GM23248 (cell line): ENCODE measurements at regions not wholly inside any gene's neighbourhood (a gene's known extent, or its start where the extent isn't known, plus 50 kb on each side); places are given as distances from the start of the nearest gene placed in this dataset.
"Not testable (repeated sequence)": the region's sequence is repeated elsewhere in the genome, so short reads cannot be mapped to it uniquely, and the experiment has no call there.

Source experiments
- DNase-seq: peaks from one replicate; pipeline ENCODE4 v3.0.0-alpha.2; 2015
- H2AFZ ChIP-seq: fragments of 200-600 bp; sonication (generic); 2 replicates; pipeline ENCODE4 v1.6.1; 2016; ENCODE audit warnings: antibody characterized with exemption
- H3F3A ChIP-seq: fragments of 200-600 bp; sonication (generic); 2 replicates; pipeline ENCODE4 v1.6.1; 2016; ENCODE audit warnings: mild to moderate bottlenecking, antibody characterized with exemption, mixed run types; ENCODE audit not compliant: insufficient read depth
- H3K27ac ChIP-seq: fragments of 200-600 bp; sonication (generic); 2 replicates; pipeline ENCODE4 v1.5.1; 2016; ENCODE audit warnings: mild to moderate bottlenecking
- H3K27me3 ChIP-seq: fragments of 200-600 bp; sonication (generic); replicated peaks from 2 replicates; pipeline ENCODE4 v1.6.1; 2016; ENCODE audit warnings: mild to moderate bottlenecking; ENCODE audit not compliant: insufficient read depth
- H3K36me3 ChIP-seq: fragments of 200-600 bp; sonication (generic); 2 replicates; pipeline ENCODE4 v1.6.1; 2016; ENCODE audit warnings: low read depth, mild to moderate bottlenecking
- H3K4me1 ChIP-seq: fragments of 200-600 bp; sonication (generic); 2 replicates; pipeline ENCODE4 v1.6.1; 2016; ENCODE audit warnings: mild to moderate bottlenecking; ENCODE audit not compliant: insufficient read depth
- H3K4me2 ChIP-seq: fragments of 200-600 bp; sonication (generic); one replicate; pipeline ENCODE4 v1.6.1; 2016; ENCODE audit warnings: mild to moderate bottlenecking; ENCODE audit not compliant: unreplicated experiment
- H3K4me3 ChIP-seq: fragments of 200-600 bp; sonication (generic); 2 replicates; pipeline ENCODE4 v1.5.1; 2016; ENCODE audit warnings: mild to moderate bottlenecking
- H3K79me2 ChIP-seq: fragments of 200-600 bp; sonication (generic); 2 replicates; pipeline ENCODE4 v1.6.1; 2016; ENCODE audit warnings: mild to moderate bottlenecking; ENCODE audit not compliant: insufficient read depth
- H3K9ac ChIP-seq: fragments of 200-600 bp; sonication (generic); 2 replicates; pipeline ENCODE4 v1.6.1; 2016; ENCODE audit warnings: mild to moderate bottlenecking
- H3K9me2 ChIP-seq: fragments of 200-600 bp; sonication (generic); 2 replicates; pipeline ENCODE4 v1.6.1; 2016; ENCODE audit warnings: mixed run types, mild to moderate bottlenecking, moderate library complexity; ENCODE audit not compliant: insufficient read depth
- H3K9me3 ChIP-seq: fragments of 200-600 bp; sonication (generic); one replicate; pipeline ENCODE4 v1.6.1; 2017; ENCODE audit warnings: low read depth
- H4K20me1 ChIP-seq: fragments of 200-600 bp; sonication (generic); 2 replicates; pipeline ENCODE4 v1.6.0; 2016; ENCODE audit not compliant: insufficient read depth
- EZH2 ChIP-seq: fragments of 200-600 bp; sonication (generic); IDR thresholded peaks from 2 replicates; pipeline ENCODE4 v1.6.1; 2018; ENCODE audit warnings: antibody characterized with exemption, mild to moderate bottlenecking; ENCODE audit not compliant: insufficient read depth, poor library complexity, severe bottlenecking
- EZH2phosphoT487 ChIP-seq: fragments of 200-600 bp; sonication (generic); IDR thresholded peaks from 2 replicates; pipeline ENCODE4 v1.6.1; 2018; ENCODE audit warnings: antibody characterized with exemption, moderate library complexity, mild to moderate bottlenecking, low read depth; ENCODE audit not compliant: insufficient read depth
- WGBS, 2 experiments: methylation state at CpG; one replicate each; pipeline ENCODE4 v1.1.6; 2015 to 2017; ENCODE audit warnings: low lambda C conversion rate in 2 of 2, low coverage in 1 of 2; ENCODE audit errors: missing lambda C conversion rate in 2 of 2; 5-methylcytosine and 5-hydroxymethylcytosine counted together
- in situ Hi-C: fragments of 300-500 bp; cut with MboI; formaldehyde crosslinking; loops from 2 replicates; pipeline ENCODE4 v1.15.0; 2020

DNA sequence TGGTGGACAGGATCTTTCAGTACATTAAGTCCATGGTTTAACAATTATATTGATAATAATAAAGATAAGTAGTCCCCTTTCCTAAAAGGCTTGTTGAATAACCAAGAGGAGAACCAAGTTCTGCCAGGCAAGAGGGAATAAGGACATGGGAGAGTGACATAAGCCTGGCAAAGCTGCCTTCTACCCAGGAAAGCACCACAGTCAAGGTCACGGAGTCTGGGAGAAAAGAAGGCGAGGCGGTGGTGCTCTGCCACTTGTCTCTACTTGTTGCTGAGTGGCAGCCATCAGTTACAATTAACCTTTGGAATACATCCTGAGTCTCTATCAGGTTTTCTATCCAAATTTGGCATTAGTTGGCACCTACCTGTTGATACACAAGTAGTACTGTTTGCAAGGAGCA lies 101.7 kb upstream of the GATA6 start:
- no peak overlapping the region for H2AFZ ChIP-seq
- no peaks in the 10 kb centered on the region for H3K79me2 ChIP-seq
- H3K9ac ChIP-seq, result no peak overlapping the region
- no peak for TF ChIP-seq EZH2phosphoT487
- TF ChIP-seq EZH2, result no peak
- no peaks in the 10 kb centered on the region for H4K20me1 ChIP-seq
- no peaks in the 10 kb centered on the region for H3K4me1 ChIP-seq
- H3K9me2 ChIP-seq, result no peaks in the 10 kb centered on the region
- no peak overlapping the region for H3K4me3 ChIP-seq
- DNase-seq, result no peak
- no peaks in the 10 kb centered on the region for H3K36me3 ChIP-seq
- H3K27me3 ChIP-seq, result peaks cover 38% of the 10 kb centered on the region
- no peak overlapping the region for H3K4me2 ChIP-seq
- H3F3A ChIP-seq, result no peaks in the 10 kb centered on the region
- H3K27ac ChIP-seq, result no peak overlapping the region
- 56 to 58% methylated on average over 3 of the region's 3 CpGs for WGBS, 2 experiments
- no peaks in the 10 kb centered on the region for H3K9me3 ChIP-seq
- in situ Hi-C loops, result no loop called here

DNA sequence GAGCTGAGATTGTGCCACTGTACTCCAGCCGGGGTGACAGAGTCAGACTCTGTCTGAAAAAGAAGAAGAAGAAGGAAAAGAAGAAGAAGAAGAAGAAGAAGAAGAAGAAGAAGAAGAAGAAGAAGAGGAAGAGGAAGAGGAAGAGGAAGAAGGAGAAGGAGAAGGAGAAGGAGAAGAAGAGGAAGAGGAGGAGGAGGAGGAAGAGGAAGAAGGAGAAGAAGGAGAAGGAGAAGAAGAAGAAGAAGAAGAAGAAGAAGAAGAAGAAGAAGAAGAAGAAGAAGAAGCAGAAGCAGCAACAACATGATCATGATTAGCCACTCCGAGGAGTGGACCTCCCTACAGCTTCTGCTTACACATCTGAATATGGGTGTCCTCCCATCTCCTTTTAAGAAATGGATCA lies 100.6 kb upstream of the GATA6 start:
- H2AFZ ChIP-seq, H3K4me1 ChIP-seq, in situ Hi-C loops, H3F3A ChIP-seq, H3K36me3 ChIP-seq, H3K4me3 ChIP-seq, H3K27ac ChIP-seq, H3K9ac ChIP-seq, H3K9me3 ChIP-seq, H3K4me2 ChIP-seq, H4K20me1 ChIP-seq, H3K79me2 ChIP-seq, DNase-seq, H3K9me2 ChIP-seq: not testable (repeated sequence)
- WGBS, 2 experiments, result 28 to 48% methylated on average over 2 of the region's 2 CpGs
- H3K27me3 ChIP-seq, result peaks cover 31% of the 10 kb centered on the region

DNA sequence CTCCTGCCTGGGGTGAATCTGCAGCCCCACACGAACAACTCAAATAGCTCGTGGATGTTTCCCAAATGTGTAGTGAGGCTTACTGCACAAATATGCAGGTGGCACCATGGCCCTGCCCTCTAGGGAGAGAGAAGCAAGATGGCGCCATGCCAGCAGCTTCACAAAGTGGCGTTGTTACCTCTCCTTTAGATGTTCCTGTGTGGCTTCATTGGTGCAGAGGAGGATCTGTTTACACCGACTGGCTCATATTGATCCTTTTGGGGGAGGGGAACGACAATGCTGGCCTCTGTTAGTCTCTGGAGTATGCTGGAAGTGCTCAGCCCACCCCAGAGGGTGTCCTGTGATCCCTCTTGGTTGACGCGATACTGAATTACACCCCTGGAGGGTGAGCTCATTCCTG lies 99.5 kb upstream of the GATA6 start:
- in situ Hi-C loops, result no loop called here
- no peak for DNase-seq
- no peaks in the 10 kb centered on the region for H4K20me1 ChIP-seq

DNA sequence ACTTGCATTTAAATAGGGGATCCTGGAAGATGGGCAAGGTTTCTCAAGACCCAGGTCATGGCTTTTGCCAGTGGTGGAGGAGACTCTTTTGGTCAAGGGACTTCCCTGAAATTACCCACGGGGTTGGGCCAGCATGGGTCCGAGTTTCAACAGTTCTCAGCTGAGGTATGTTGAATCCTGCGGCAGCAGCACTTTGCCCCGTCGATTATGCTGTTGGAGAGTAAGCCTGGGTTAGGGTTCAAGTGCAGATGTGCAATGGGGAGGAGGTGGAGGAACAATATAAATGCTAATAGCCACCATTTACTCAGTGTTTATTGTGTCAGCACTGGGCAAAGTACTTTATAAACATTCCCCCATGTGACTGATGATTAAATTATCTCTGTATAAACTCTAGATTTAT lies 96.0 kb upstream of the GATA6 start:
- H3K36me3 ChIP-seq, result no peaks in the 10 kb centered on the region
- TF ChIP-seq EZH2 (no peak), EZH2phosphoT487 (no peak)
- in situ Hi-C loops, result no loop called here
- no peak overlapping the region for H3K27ac ChIP-seq
- no peak for DNase-seq
- no peaks in the 10 kb centered on the region for H3K9me2 ChIP-seq
- H3K4me1 ChIP-seq, result no peaks in the 10 kb centered on the region
- H3K9ac ChIP-seq, result no peak overlapping the region
- H3K79me2 ChIP-seq, result no peaks in the 10 kb centered on the region
- H3K4me2 ChIP-seq, result no peak overlapping the region
- H3F3A ChIP-seq, result no peaks in the 10 kb centered on the region
- peaks cover 20% of the 10 kb centered on the region for H3K27me3 ChIP-seq
- H2AFZ ChIP-seq, result no peak overlapping the region
- H3K4me3 ChIP-seq, result no peak overlapping the region
- no peaks in the 10 kb centered on the region for H3K9me3 ChIP-seq
- 26 to 32% methylated on average over 5 of the region's 5 CpGs for WGBS, 2 experiments
- no peaks in the 10 kb centered on the region for H4K20me1 ChIP-seq

More for the DNA sequence above, 99.5 kb upstream of the GATA6 start:
- no peak overlapping the region for H2AFZ ChIP-seq
- H3K9me2 ChIP-seq, result no peaks in the 10 kb centered on the region
- no peak overlapping the region for H3K4me2 ChIP-seq
- no peaks in the 10 kb centered on the region for H3K36me3 ChIP-seq
- H3K79me2 ChIP-seq, result no peaks in the 10 kb centered on the region
- H3K27me3 ChIP-seq, result peaks cover 31% of the 10 kb centered on the region
- H3K27ac ChIP-seq, result no peak overlapping the region
- H3K9ac ChIP-seq, result no peak overlapping the region
- 52 to 61% methylated on average over 8 of the region's 8 CpGs for WGBS, 2 experiments
- H3K4me1 ChIP-seq, result no peaks in the 10 kb centered on the region
- no peaks in the 10 kb centered on the region for H3K9me3 ChIP-seq
- H3K4me3 ChIP-seq, result no peak overlapping the region
- TF ChIP-seq EZH2phosphoT487, result no peak
- no peak for TF ChIP-seq EZH2
- H3F3A ChIP-seq, result no peaks in the 10 kb centered on the region

DNA sequence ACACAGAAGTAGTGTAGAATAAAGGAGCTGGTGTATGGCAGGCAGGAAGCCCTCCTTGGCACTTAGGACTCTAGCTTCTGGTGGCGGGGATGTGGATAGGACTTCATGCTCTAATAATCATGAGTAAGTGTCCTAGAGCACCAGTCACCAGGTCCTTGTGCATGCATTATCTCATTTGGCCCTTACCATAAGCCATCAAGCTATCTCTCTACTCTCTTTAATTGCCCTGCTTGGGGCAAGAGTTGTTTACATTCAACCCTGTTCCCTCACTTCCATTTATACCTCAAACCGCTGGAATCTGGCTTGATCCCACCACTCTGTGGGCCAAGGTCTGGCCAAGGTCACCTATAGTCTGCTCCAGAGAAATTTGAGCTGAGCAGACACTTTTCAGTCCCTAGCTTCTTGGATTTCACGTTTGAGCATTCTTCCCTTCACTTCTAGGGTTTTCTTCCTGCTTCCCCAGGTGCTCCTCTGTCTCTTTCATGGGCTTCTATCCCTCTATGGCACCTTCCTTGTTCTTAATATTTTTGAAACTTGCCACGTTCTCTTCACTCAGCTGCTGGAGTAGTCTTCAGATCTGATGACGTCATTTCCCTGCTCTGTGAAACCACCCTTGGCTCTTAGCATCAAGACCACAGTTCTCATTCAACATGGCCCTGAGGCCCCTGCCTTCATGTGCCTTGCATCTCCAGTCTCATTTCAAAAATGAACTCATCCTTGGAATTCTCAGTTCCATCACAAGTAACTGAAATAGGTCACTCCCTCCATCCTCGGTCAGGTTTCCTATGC lies 94.9 kb upstream of the GATA6 start:
- 23 to 34% methylated on average over 6 of the region's 6 CpGs for WGBS, 2 experiments

More for the DNA sequence above, 94.9 kb upstream of the GATA6 start:
- Histone ChIP-seq H3K36me3 (no peaks in the 10 kb centered on the region), H3K9ac (no peak overlapping the region), H3K79me2 (no peaks in the 10 kb centered on the region), H3K9me2 (no peaks in the 10 kb centered on the region), H2AFZ (no peak overlapping the region), H4K20me1 (no peaks in the 10 kb centered on the region), H3K4me2 (no peak overlapping the region), H3K27ac (no peak overlapping the region), H3K27me3 (peaks cover 16% of the 10 kb centered on the region; the same call in 1 of the 2 replicates), H3K9me3 (no peaks in the 10 kb centered on the region), H3K4me3 (no peak overlapping the region), H3K4me1 (no peaks in the 10 kb centered on the region), H3F3A (no peaks in the 10 kb centered on the region)
- DNase-seq, result no peak
- no peak for TF ChIP-seq EZH2phosphoT487
- in situ Hi-C loops, result no loop called here
